HEK293 (cell line): ENCODE measurements at regions not wholly inside any gene's neighbourhood (a gene's known extent, or its start where the extent isn't known, plus 50 kb on each side); places are given as distances from the start of the nearest gene placed in this dataset.

Experiments
- BCL11B ChIP-seq: fragments of 450-650 bp; formaldehyde crosslinking; IDR thresholded peaks from 2 replicates; pipeline ENCODE4 v1.5.1; 2016; ENCODE audit warnings: low read depth, missing biosample characterization, missing genetic modification characterization
- FEZF1 ChIP-seq: fragments of 450-650 bp; formaldehyde crosslinking; IDR thresholded peaks from 2 replicates; pipeline ENCODE4 v1.5.1; 2016; ENCODE audit warnings: missing biosample characterization, missing genetic modification characterization
- GLI2 ChIP-seq: fragments of 450-650 bp; formaldehyde crosslinking; IDR thresholded peaks from 2 replicates; pipeline ENCODE4; 2017; ENCODE audit warnings: missing biosample characterization, missing genetic modification characterization, low read depth, borderline replicate concordance
- HOXD13 ChIP-seq: sonication (generic); formaldehyde crosslinking; IDR thresholded peaks from 2 replicates; pipeline ENCODE4 v1.8.0; 2022; ENCODE audit warnings: missing genetic modification reagents, borderline replicate concordance
- PRDM4 ChIP-seq: fragments of 450-650 bp; formaldehyde crosslinking; IDR thresholded peaks from 2 replicates; pipeline ENCODE4 v1.5.1; 2017; ENCODE audit warnings: missing biosample characterization, missing genetic modification characterization
- PRDM6 ChIP-seq: fragments of 450-650 bp; formaldehyde crosslinking; IDR thresholded peaks from 2 replicates; pipeline ENCODE4 v1.5.1; 2017; ENCODE audit warnings: missing biosample characterization, missing genetic modification characterization
- SCRT2 ChIP-seq: fragments of 450-650 bp; formaldehyde crosslinking; IDR thresholded peaks from 2 replicates; pipeline ENCODE4 v1.5.1; 2016; ENCODE audit warnings: missing biosample characterization, missing genetic modification characterization
- SP2 ChIP-seq: fragments of 450-650 bp; formaldehyde crosslinking; IDR thresholded peaks from 2 replicates; pipeline ENCODE4 v1.5.1; 2016; ENCODE audit warnings: missing biosample characterization, missing genetic modification characterization
- ZBTB17 ChIP-seq: fragments of 450-650 bp; formaldehyde crosslinking; IDR thresholded peaks from 2 replicates; pipeline ENCODE4 v1.5.1; 2016; ENCODE audit warnings: missing biosample characterization, missing genetic modification characterization
- ZBTB49 ChIP-seq: fragments of 450-650 bp; formaldehyde crosslinking; IDR thresholded peaks from 2 replicates; pipeline ENCODE4 v1.5.1; 2016; ENCODE audit warnings: missing biosample characterization, missing genetic modification characterization, low read depth
- ZNF132 ChIP-seq: fragments of 450-650 bp; formaldehyde crosslinking; IDR thresholded peaks from 2 replicates; pipeline ENCODE4 v1.5.1; 2017; ENCODE audit warnings: missing biosample characterization, missing genetic modification characterization, borderline replicate concordance
- ZNF174 ChIP-seq: fragments of 450-650 bp; formaldehyde crosslinking; IDR thresholded peaks from 2 replicates; pipeline ENCODE4 v1.5.0; 2017; ENCODE audit warnings: missing biosample characterization, mild to moderate bottlenecking, missing genetic modification characterization
- ZNF18 ChIP-seq: fragments of 450-650 bp; formaldehyde crosslinking; IDR thresholded peaks from 2 replicates; pipeline ENCODE4 v1.5.1; 2016; ENCODE audit warnings: missing biosample characterization, missing genetic modification characterization
- ZNF324 ChIP-seq: fragments of 450-650 bp; formaldehyde crosslinking; IDR thresholded peaks from 2 replicates; pipeline ENCODE4 v1.5.1; 2016; ENCODE audit warnings: missing biosample characterization, missing genetic modification characterization
- ZNF423 ChIP-seq: fragments of 450-650 bp; formaldehyde crosslinking; IDR thresholded peaks from 2 replicates; pipeline ENCODE4 v1.5.1; 2016; ENCODE audit warnings: missing biosample characterization, missing genetic modification characterization
- ZNF473 ChIP-seq: fragments of 450-650 bp; formaldehyde crosslinking; IDR thresholded peaks from 2 replicates; pipeline ENCODE4 v1.5.1; 2017; ENCODE audit warnings: missing biosample characterization, missing genetic modification characterization
- ZNF488 ChIP-seq: fragments of 450-650 bp; formaldehyde crosslinking; IDR thresholded peaks from 2 replicates; pipeline ENCODE4 v1.5.1; 2016; ENCODE audit warnings: missing biosample characterization, missing genetic modification characterization
- ZNF530 ChIP-seq: fragments of 450-650 bp; formaldehyde crosslinking; IDR thresholded peaks from 2 replicates; pipeline ENCODE4 v1.5.1; 2016; ENCODE audit warnings: low read depth, missing biosample characterization, missing genetic modification characterization
- ZNF571 ChIP-seq: fragments of 450-650 bp; formaldehyde crosslinking; IDR thresholded peaks from 2 replicates; pipeline ENCODE4 v1.5.0; 2017; ENCODE audit warnings: missing biosample characterization, missing genetic modification characterization
- ZNF580 ChIP-seq: fragments of 450-650 bp; formaldehyde crosslinking; IDR thresholded peaks from 2 replicates; pipeline ENCODE4 v1.5.1; 2016; ENCODE audit warnings: missing biosample characterization, missing genetic modification characterization
- ZNF596 ChIP-seq: fragments of 450-650 bp; IDR thresholded peaks from 2 replicates; pipeline ENCODE4 v1.5.0; 2018; ENCODE audit warnings: missing biosample characterization, mild to moderate bottlenecking, missing genetic modification characterization, moderate library complexity
- ZNF624 ChIP-seq: fragments of 450-650 bp; formaldehyde crosslinking; IDR thresholded peaks from 2 replicates; pipeline ENCODE4 v1.5.1; 2017; ENCODE audit warnings: missing biosample characterization, missing genetic modification characterization
- ZNF629 ChIP-seq: fragments of 450-650 bp; formaldehyde crosslinking; IDR thresholded peaks from 2 replicates; pipeline ENCODE4 v1.5.1; 2017; ENCODE audit warnings: missing biosample characterization, missing genetic modification characterization
- ZNF660 ChIP-seq: fragments of 450-650 bp; IDR thresholded peaks from 2 replicates; pipeline ENCODE4 v1.5.1; 2018; ENCODE audit warnings: missing biosample characterization, mild to moderate bottlenecking, missing genetic modification characterization
- ZNF664 ChIP-seq: fragments of 450-650 bp; formaldehyde crosslinking; IDR thresholded peaks from 2 replicates; pipeline ENCODE4 v1.5.1; 2016; ENCODE audit warnings: missing biosample characterization, missing genetic modification characterization
- ZNF670 ChIP-seq: fragments of 450-650 bp; formaldehyde crosslinking; IDR thresholded peaks from 2 replicates; pipeline ENCODE4 v1.5.1; 2016; ENCODE audit warnings: missing biosample characterization, missing genetic modification characterization, low read depth
- ZNF76 ChIP-seq: fragments of 450-650 bp; formaldehyde crosslinking; IDR thresholded peaks from 2 replicates; pipeline ENCODE4; 2016; ENCODE audit warnings: low read depth, missing biosample characterization, missing genetic modification characterization, borderline replicate concordance
- ZNF792 ChIP-seq: fragments of 450-650 bp; formaldehyde crosslinking; IDR thresholded peaks from 2 replicates; pipeline ENCODE4 v1.5.1; 2016; ENCODE audit warnings: missing biosample characterization, missing genetic modification characterization
- ZNF830 ChIP-seq: fragments of 450-650 bp; IDR thresholded peaks from 2 replicates; pipeline ENCODE4 v1.5.0; 2018; ENCODE audit warnings: missing biosample characterization, missing genetic modification characterization, low read depth, mild to moderate bottlenecking, moderate library complexity
- ZSCAN30 ChIP-seq: fragments of 450-650 bp; IDR thresholded peaks from 2 replicates; pipeline ENCODE4 v1.5.1; 2018; ENCODE audit warnings: missing biosample characterization, mild to moderate bottlenecking, missing genetic modification characterization, moderate library complexity
- ZXDB ChIP-seq: fragments of 450-650 bp; formaldehyde crosslinking; IDR thresholded peaks from 2 replicates; pipeline ENCODE4 v1.5.1; 2016; ENCODE audit warnings: missing biosample characterization, missing genetic modification characterization

- peak; percentile 57; the same call in 1 of the 2 replicates for TF ChIP-seq PRDM6 (tag by site-specific recombination)
- TF ChIP-seq ZNF629 (tag by site-specific recombination), result 0 out of 2 replicates have a peak, but pooled peaks have one; percentile 16
- no peak for TF ChIP-seq ZNF132 (tag by site-specific recombination)
- no peak for TF ChIP-seq ZNF830 (tag by site-specific recombination)
- no peak for TF ChIP-seq BCL11B (tag by site-specific recombination)
- no peak for TF ChIP-seq ZNF324 (tag by site-specific recombination)
- no peak for TF ChIP-seq ZNF76 (tag by site-specific recombination)
- no peak for TF ChIP-seq ZNF18 (tag by site-specific recombination)
- TF ChIP-seq FEZF1 (tag by site-specific recombination), result peak; percentile 92
- no peak for TF ChIP-seq ZNF174 (tag by site-specific recombination)
- TF ChIP-seq ZNF660 (tag by site-specific recombination), result no peak
- no peak for TF ChIP-seq ZNF596
- TF ChIP-seq ZNF664, result no peak
- no peak for TF ChIP-seq ZNF571 (tag by site-specific recombination)
- TF ChIP-seq PRDM4 (tag by site-specific recombination), result 0 out of 2 replicates have a peak, but pooled peaks have one; percentile 27
- peak; percentile 64; the same call in 1 of the 2 replicates for TF ChIP-seq ZNF488 (tag by site-specific recombination)
- no peak for TF ChIP-seq SCRT2 (tag by site-specific recombination)
- TF ChIP-seq ZNF792 (tag by site-specific recombination), result no peak
- TF ChIP-seq HOXD13, result no peak
- TF ChIP-seq ZNF580 (tag by site-specific recombination), result 0 out of 2 replicates have a peak, but pooled peaks have one; percentile 55
- TF ChIP-seq GLI2 (tag by site-specific recombination), result no peak
- TF ChIP-seq ZNF670 (tag by site-specific recombination), result no peak
- peak; percentile 56 for TF ChIP-seq ZXDB (tag by site-specific recombination)
- TF ChIP-seq SP2 (tag by site-specific recombination), result no peak
- no peak for TF ChIP-seq ZNF530 (tag by site-specific recombination)
- no peak for TF ChIP-seq ZSCAN30 (tag by site-specific recombination)
- TF ChIP-seq ZNF473 (tag by site-specific recombination), result no peak
- TF ChIP-seq ZBTB17, result peak; percentile 35
- TF ChIP-seq ZBTB49, result no peak
- TF ChIP-seq ZNF423 (tag by site-specific recombination), result no peak
- no peak for TF ChIP-seq ZNF624 (tag by site-specific recombination)
Observed at GRCh38 chr2:223538920-223539440, 63.2 kb downstream of the SCG2 start (continued).
